ENCODE measurements at regions not wholly inside any gene's neighbourhood (a gene's known extent, or its start where the extent isn't known, plus 50 kb on each side); places are given as distances from the start of the nearest gene placed in this dataset.

- Histone ChIP-seq H3K9me3 (no peaks in the 10 kb centered on the region), H3K4me3 (no peak overlapping the region), H3K4me1 (no peaks in the 10 kb centered on the region), H3K27ac (no peak overlapping the region), H3K27me3 (no peaks in the 10 kb centered on the region), H3K36me3 (replicated peaks in 1 of 2; ENCODE audit: insufficient read depth in 1 of 2, low read depth in 2 of 2) (no peaks in the 10 kb centered on the region)
- 10 to 16% methylated on average over 5 of the region's 5 CpGs for WGBS, 2 donors
- DNase-seq (no peak), ATAC-seq (no peak)
- TF ChIP-seq, protein P1, sequence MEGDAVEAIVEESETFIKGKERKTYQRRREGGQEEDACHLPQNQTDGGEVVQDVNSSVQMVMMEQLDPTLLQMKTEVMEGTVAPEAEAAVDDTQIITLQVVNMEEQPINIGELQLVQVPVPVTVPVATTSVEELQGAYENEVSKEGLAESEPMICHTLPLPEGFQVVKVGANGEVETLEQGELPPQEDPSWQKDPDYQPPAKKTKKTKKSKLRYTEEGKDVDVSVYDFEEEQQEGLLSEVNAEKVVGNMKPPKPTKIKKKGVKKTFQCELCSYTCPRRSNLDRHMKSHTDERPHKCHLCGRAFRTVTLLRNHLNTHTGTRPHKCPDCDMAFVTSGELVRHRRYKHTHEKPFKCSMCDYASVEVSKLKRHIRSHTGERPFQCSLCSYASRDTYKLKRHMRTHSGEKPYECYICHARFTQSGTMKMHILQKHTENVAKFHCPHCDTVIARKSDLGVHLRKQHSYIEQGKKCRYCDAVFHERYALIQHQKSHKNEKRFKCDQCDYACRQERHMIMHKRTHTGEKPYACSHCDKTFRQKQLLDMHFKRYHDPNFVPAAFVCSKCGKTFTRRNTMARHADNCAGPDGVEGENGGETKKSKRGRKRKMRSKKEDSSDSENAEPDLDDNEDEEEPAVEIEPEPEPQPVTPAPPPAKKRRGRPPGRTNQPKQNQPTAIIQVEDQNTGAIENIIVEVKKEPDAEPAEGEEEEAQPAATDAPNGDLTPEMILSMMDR (IDR thresholded peaks at IDR 0.05), result no peak
- no peak for TF ChIP-seq POLR2A (IDR thresholded peaks at IDR 0.05)
- intact Hi-C loops (cut with DNase I), result no loop called here
Measured at GRCh38 chr6:98036344-98036923, 753.4 kb upstream of the MMS22L start.

DNA sequence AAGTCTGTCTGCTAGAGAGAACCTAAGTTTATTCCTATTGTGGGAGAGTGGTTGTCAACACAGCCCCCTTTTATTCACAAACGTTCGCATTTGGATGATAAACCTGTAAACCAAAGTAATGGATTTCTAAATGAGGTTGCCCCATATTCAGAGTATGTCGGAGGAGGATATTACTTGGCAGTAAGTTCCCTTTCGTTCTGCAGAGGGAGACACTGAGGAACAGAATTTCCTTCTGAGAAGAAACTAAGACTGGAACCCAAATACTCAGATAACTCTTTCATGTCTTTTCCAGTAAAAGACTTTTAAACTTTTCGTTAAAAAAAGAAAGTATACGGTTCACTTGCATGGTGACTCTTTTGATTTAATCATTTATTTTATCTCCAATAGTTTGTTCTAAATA, 754.6 kb upstream of the MMS22L start:
- Histone ChIP-seq H3K4me1 (no peaks in the 10 kb centered on the region), H3K9me3 (no peaks in the 10 kb centered on the region), H3K36me3 (replicated peaks in 1 of 2; ENCODE audit: insufficient read depth in 1 of 2, low read depth in 2 of 2) (no peaks in the 10 kb centered on the region), H3K4me3 (no peak overlapping the region), H3K27ac (no peak overlapping the region), H3K27me3 (no peaks in the 10 kb centered on the region)
- TF ChIP-seq POLR2A (IDR thresholded peaks at IDR 0.05), result no peak
- WGBS, 2 donors, result 20 to 30% methylated on average over 6 of the region's 6 CpGs
- ATAC-seq (no peak), DNase-seq (no peak)
- intact Hi-C loops (cut with DNase I), result no loop called here

GRCh38 chr6:98039443-98039842, 756.4 kb upstream of the MMS22L start:
- Histone ChIP-seq H3K4me1 (no peaks in the 10 kb centered on the region), H3K4me3 (no peak overlapping the region), H3K27ac (no peak overlapping the region), H3K9me3 (no peaks in the 10 kb centered on the region), H3K36me3 (replicated peaks in 1 of 2; ENCODE audit: insufficient read depth in 1 of 2, low read depth in 2 of 2) (no peaks in the 10 kb centered on the region), H3K27me3 (no peaks in the 10 kb centered on the region)
- WGBS, 2 donors, result 32 to 33% methylated on average over 5 of the region's 5 CpGs
- DNase-seq (no peak), ATAC-seq (no peak)
- TF ChIP-seq, protein P1 (IDR thresholded peaks at IDR 0.05), result no peak
- no peak for TF ChIP-seq POLR2A (IDR thresholded peaks at IDR 0.05)
- intact Hi-C loops (cut with DNase I), result no loop called here

DNA sequence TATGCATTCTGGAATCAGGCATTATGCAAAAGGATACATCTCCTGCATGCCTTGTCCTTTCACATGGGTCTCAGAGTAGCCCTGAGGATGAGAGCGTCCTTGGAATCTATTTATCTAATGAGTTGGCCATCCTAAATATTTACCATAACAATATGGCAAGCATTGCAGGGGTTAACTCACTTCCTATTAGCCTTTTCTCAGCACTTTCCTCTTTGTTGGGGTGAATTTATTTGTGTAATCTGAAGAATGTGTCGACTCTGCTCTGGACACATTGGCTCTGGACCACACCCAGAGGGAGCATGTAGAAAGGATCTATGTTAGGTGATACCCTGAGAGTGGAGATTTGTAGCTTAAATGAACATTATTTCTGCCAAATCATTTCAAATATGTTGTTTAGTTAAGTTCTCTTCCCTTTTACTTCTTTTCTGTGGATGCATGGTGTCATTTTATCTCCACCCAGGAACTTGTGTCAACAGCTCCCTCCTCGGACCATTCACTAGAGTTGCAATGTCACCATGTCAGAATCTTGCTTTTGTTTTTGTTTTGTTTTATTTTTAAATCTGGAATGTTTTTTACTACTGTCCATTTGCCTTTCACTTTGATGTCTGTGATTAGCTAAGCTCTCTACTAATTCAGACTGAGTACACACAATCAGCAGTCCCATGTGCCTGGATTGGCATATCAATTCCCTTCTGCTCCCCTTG, 757.0 kb upstream of the MMS22L start:
- no peak for TF ChIP-seq POLR2A (IDR thresholded peaks at IDR 0.05)
- TF ChIP-seq, protein P1 (IDR thresholded peaks at IDR 0.05), result no peak
- intact Hi-C loops (cut with DNase I), result no loop called here
- no peaks in the 10 kb centered on the region for H3K9me3 ChIP-seq
- 15 to 27% methylated on average over 3 of the region's 3 CpGs for WGBS, 2 donors
- H3K27ac ChIP-seq, result no peak overlapping the region
- no peaks in the 10 kb centered on the region for H3K36me3 ChIP-seq (replicated peaks in 1 of 2; ENCODE audit: insufficient read depth in 1 of 2, low read depth in 2 of 2)
- DNase-seq, result no peak
- H3K4me3 ChIP-seq, result no peak overlapping the region
- H3K27me3 ChIP-seq, result no peaks in the 10 kb centered on the region
- no peaks in the 10 kb centered on the region for H3K4me1 ChIP-seq
- ATAC-seq, result no peak

DNA sequence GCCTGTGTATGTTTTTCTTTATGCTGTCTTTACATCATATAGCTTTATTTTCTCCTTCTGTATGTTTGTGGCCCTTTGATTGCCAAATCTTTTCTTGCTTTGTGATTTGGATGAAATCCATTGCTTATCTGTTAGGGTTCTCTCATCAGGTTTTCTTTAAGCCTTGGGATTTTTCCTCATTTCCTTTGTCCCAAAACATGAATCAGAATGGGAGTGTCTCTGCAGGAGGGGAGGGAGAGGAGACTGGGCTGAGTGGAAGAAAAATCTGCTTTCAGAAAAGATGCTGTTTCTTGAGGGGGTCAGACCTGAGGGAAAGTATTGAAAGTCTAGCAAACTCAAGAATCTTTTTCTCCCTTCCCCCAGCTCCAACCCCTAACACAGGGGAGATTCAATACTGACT, 758.0 kb upstream of the MMS22L start:
- H3K27ac ChIP-seq, result no peak overlapping the region
- H3K4me3 ChIP-seq, result no peak overlapping the region
- no peaks in the 10 kb centered on the region for H3K27me3 ChIP-seq
- ATAC-seq, result no peak
- intact Hi-C loops (cut with DNase I), result no loop called here
- H3K4me1 ChIP-seq, result no peaks in the 10 kb centered on the region
- TF ChIP-seq, protein P1 (IDR thresholded peaks at IDR 0.05), result no peak
- no peak for TF ChIP-seq POLR2A (IDR thresholded peaks at IDR 0.05)
- H3K9me3 ChIP-seq, result no peaks in the 10 kb centered on the region
- H3K36me3 ChIP-seq (replicated peaks in 1 of 2; ENCODE audit: insufficient read depth in 1 of 2, low read depth in 2 of 2), result no peaks in the 10 kb centered on the region
- no peak for DNase-seq
